Thyroid gland (tissue), 4 donors: ENCODE measurements at regions not wholly inside any gene's neighbourhood (a gene's known extent, or its start where the extent isn't known, plus 50 kb on each side); places are given as distances from the start of the nearest gene placed in this dataset.

Source experiments
- CTCF ChIP-seq, 6 experiments: fragments of 200-600 bp in 3 of 6; fragments of 450-650 bp in 3 of 6; sonication (generic) in 3 of 6; IDR thresholded peaks; one replicate each; pipeline ENCODE4 v1.5.1; 2016 to 2019; ENCODE audit warnings: antibody characterized with exemption in 6 of 6, mild to moderate bottlenecking in 2 of 6, inconsistent platforms in 1 of 6, moderate library complexity in 1 of 6
- POLR2A ChIP-seq, 2 donors: fragments of 450-650 bp; IDR thresholded peaks; one replicate each; pipeline ENCODE4 v1.6.1; 2017; ENCODE audit warnings: antibody characterized with exemption in 2 of 2, mild to moderate bottlenecking in 2 of 2, moderate library complexity in 1 of 2

- no peak for TF ChIP-seq CTCF (IDR thresholded peaks at IDR 0.05)
- no peak for TF ChIP-seq POLR2A (IDR thresholded peaks at IDR 0.05)
These were observed 575.4 kb upstream of the FAM98A start for GRCh38 chr2:34174506-34174905.
